ENCODE measurements at regions not wholly inside any gene's neighbourhood (a gene's known extent, or its start where the extent isn't known, plus 50 kb on each side); places are given as distances from the start of the nearest gene placed in this dataset.

DNA sequence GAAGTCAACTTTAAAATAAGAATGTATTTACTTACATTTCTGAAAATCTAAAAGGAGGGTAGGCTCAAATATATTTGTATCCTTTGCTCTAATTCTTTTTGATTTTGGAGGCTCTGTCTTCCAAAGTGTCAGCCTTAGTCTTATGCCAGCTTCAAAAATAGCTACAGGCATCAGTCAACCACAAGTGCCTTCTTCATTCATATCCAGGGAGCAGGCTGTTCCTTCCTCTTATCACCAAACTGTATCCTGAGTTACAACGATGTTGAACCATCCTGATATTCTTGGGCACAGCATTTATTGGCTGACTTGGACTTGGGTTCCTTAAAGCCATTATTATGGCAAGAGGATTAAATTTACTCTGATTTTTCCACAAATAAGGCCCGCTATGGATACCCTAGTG is 1161.3 kb downstream of the PCDH17 start:
- TF ChIP-seq POLR2A (IDR thresholded peaks at IDR 0.05): no peak
- TF ChIP-seq, protein P1, sequence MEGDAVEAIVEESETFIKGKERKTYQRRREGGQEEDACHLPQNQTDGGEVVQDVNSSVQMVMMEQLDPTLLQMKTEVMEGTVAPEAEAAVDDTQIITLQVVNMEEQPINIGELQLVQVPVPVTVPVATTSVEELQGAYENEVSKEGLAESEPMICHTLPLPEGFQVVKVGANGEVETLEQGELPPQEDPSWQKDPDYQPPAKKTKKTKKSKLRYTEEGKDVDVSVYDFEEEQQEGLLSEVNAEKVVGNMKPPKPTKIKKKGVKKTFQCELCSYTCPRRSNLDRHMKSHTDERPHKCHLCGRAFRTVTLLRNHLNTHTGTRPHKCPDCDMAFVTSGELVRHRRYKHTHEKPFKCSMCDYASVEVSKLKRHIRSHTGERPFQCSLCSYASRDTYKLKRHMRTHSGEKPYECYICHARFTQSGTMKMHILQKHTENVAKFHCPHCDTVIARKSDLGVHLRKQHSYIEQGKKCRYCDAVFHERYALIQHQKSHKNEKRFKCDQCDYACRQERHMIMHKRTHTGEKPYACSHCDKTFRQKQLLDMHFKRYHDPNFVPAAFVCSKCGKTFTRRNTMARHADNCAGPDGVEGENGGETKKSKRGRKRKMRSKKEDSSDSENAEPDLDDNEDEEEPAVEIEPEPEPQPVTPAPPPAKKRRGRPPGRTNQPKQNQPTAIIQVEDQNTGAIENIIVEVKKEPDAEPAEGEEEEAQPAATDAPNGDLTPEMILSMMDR (IDR thresholded peaks at IDR 0.05): no peak

All from Peyer's patch (tissue), 4 donors.